GM18502 (cell line): ENCODE measurements at regions not wholly inside any gene's neighbourhood (a gene's known extent, or its start where the extent isn't known, plus 50 kb on each side); places are given as distances from the start of the nearest gene placed in this dataset.
"Not testable (repeated sequence)": the region's sequence is repeated elsewhere in the genome, so short reads cannot be mapped to it uniquely, and the experiment has no call there.

Experiments used
- ATAC-seq: cut with Tn5 transposase; IDR thresholded peaks from one replicate; pipeline ENCODE4 v1.9.1; 2021; ENCODE audit warnings: mild to moderate bottlenecking; ENCODE audit not compliant: unreplicated experiment, poor library complexity

GRCh38 chr3:177606891-177607290 lies 409.6 kb upstream of the TBL1XR1 start:
- no peak for ATAC-seq

- no peak for ATAC-seq
Observed at GRCh38 chr3:177607589-177607988, 410.3 kb upstream of the TBL1XR1 start.

DNA sequence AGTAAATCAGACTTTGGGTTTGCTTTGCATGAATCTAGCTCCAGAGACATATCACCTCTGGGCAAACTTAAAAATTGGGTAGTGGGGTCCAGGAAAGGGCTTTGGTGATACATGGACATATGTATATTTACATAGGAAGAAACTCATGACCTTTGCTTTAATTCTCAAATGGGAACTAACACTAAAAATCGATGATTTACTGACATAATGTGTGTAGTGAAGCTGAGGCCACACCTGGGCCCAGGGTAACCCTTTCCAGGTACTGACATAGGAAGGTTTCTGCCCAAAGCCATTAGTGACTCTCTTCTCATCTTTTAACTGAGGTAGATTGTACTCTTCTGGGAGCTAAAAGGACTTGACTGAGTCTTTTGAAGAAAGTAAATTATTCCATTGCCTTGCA lies 411.2 kb upstream of the TBL1XR1 start:
- no peak for ATAC-seq

GRCh38 chr3:177609613-177610012 lies 412.3 kb upstream of the TBL1XR1 start:
- ATAC-seq, result no peak

DNA sequence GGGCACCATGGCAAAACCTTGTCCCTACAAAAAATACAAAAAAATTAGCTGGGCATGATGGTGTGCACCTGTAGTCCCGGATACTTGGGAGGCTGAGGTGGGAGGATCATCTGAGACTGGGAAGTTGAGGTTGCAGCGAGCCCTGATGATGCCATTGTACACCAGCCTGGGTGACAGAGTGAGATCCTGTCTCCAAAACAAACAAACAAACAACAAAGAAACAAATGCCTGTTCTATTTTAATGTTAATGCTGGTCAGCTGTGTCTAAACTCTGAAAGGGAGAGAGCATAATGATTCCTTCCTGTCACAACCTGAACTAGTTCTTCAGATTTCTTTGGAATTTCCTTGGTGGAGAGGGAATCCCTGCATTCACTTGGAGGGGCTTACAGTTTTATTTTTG lies 413.0 kb upstream of the TBL1XR1 start:
- ATAC-seq, result no peak

GRCh38 chr3:177610686-177611633 lies 413.7 kb upstream of the TBL1XR1 start:
- no peak for ATAC-seq

DNA sequence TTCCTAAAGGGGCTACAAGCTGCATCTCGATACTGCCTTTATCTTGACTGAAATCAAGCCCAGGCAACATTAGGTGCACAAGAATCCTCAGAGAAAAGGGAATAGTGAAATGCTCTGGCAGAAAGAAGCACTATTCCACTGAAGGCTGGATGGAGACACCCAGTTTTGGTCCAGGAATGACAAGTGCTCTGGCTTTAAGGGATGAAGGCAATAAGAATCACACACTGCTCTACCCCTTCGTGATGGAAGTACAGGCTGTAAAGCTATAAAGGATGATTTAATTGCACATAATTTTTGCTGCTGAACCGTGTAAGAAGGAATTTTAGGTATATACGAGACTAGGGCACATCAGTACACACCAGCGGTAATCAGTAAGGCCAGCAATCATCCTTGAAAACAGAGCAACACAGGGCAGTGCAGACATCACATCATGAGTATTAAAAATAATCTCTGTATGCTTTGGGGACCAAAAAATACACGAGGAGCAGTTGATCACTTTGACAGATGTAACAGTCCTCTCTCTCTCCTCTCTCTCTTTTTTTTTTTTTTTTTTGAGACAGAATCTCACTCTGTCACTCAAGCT lies 414.6 kb upstream of the TBL1XR1 start:
- ATAC-seq, result no peak

- no peak for ATAC-seq
Observed at GRCh38 chr3:177613901-177614300, 416.6 kb upstream of the TBL1XR1 start.

DNA sequence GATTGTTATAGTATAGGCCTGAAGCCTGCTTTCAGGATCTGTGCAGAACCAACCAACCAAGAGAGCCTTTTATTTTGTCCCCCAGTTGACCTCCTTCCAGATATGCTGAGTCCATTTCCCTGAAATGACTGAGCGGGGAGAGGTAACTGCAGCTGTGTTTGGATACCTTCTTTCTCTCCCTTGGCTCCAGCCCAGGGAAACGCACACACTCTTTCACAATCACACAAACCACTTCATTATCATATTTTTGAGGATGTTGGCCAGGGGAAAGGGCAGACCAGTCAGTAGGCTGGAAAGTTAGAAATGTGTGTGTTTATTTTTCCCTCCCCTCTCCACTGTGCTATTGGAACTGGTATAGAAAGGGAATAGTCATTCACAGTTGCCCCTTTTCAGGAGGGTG lies 417.7 kb upstream of the TBL1XR1 start:
- no peak for ATAC-seq

DNA sequence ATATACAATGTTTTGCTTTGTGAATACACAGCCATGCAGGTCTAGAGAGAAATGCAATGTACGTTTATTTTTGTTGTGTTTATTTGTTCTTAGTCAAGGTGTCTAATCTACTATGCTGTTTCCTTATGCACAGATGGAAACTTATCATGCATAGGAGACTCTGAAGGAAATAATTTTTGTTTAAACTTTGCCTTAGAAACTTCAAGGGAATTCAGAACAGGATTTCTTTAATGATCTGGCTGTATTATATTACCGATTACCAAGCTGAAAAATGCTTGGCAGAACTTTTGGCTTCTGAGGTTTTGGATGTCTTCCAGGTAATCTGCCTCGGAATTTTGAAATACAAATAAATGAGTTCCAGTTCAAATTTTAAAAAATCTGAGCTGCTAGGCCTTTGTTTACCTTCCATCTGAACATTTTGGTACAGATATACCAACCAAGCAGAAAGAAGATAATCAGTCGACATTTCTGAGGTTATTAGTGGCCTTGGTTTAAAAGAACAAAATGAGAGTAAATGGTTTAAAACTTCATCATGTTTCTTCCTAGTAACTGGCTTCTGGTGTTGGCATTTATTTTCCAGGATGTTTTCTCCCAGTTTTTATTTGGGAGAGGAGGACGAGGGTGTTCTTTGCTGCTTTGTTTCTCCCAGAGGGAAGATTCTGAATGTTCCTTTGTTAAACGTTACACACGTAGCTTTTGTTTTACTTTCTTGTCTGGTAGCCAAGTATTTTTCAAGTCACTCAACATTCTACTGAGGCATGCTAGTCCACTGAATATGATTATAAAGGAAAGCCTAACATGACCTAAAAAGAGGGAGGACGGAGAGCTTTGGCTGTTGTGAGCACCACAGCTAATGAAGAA lies 421.8 kb upstream of the TBL1XR1 start:
- no peak for ATAC-seq

DNA sequence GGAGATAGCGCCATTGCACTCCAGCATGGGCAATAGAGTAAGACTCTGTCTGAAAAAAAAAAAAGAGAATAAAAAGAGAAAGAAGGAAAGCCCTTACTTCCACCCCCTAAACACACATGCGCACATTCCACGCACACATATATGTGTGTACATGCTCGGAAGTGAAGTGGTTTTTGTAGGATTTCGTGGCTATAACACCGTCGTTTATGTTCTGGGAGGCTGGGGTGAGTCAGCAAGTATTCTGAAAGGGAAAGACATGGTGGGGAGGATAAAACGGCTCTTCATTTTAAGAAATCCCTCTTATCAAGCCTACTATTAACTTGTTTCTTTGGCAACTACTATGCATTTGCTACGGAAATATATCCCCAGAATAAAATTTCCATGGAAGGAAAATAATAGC lies 422.8 kb upstream of the TBL1XR1 start:
- no peak for ATAC-seq

DNA sequence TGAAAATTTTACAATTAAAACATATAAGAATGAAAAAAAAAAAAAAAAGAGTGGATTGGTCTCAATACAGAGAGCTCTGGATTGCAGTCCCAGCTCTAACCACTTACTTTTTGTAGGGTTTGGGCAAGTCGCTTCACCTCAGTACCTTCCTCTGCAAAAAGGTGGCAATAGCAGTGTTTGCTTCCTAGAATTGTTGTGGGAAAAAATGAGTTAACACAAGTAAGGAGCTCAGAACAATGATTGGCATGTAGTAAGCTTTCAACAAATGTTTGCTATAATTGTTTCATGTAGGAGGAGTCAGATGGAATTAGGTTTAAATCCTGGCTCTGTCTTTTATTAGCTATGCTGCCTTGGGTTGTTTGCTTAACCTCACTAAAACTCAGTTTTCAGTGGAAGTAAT lies 425.2 kb upstream of the TBL1XR1 start:
- no peak for ATAC-seq

GRCh38 chr3:177622982-177623617 lies 425.8 kb upstream of the TBL1XR1 start:
- no peak for ATAC-seq

DNA sequence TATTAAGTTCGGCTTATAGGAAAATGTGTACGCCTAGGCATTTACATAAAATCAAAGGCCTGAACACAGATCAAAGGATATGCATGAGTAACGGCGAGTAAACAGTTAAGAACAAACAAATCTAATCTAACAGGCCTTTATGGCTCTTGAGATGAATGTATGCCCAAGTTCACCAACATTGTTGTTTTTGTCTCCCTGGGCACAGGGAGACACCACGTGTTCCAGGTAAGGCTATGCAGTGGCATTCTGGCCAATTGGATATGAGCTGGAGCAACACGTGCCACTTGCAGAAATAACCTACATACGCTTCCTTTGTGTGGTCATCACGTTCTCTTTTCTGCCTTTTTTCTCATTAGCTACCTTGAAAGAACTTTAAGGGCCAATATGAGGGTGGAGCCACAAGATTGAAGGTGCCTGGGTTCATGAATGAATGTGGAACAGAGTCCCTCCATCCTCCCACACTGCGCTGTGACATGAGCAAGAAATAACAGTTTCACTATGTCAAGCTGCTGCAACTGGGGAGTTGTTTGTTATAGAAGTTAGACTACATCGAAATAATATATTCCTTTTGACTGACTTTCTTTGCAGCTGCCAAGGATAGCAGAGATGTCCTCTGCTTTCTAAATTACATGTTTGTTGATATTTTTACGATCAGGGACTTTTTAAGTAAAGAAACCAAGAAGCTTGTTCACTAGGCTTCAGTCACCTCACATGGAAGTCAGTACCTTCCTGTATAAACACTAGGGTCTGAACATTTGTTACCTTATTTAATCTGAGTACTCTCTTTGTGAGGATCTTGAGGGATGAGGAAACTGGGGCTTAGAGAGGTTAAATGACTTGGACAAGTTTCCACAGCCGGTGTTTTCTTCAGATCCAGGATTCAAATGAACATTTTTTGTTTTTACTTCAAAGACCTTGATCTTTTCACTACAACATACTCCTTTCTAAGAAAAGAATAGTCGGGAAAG lies 427.5 kb upstream of the TBL1XR1 start:
- peak; percentile 53 for ATAC-seq

DNA sequence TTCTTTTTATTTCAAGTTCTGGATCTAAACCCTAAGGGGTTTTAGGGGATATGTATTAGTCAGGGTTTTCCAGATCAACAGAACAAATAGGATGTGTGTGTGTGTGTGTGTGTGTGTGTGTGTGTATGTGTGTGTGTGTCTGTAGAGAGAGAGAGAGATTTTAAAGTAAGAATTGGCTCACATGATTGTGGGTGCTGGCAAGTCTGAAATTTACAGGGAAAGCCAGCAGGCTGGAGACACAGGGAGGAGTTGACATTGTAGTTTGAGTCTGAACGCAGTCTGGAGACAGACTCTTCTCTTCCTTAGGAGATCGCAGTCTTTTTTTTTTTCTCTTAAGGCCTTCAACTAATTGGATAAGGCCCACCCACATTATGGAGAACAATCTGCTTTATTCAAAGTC lies 428.8 kb upstream of the TBL1XR1 start:
- ATAC-seq, result no peak

- ATAC-seq, result not testable (repeated sequence)
Observed at GRCh38 chr3:177628095-177628719, 430.9 kb upstream of the TBL1XR1 start.

DNA sequence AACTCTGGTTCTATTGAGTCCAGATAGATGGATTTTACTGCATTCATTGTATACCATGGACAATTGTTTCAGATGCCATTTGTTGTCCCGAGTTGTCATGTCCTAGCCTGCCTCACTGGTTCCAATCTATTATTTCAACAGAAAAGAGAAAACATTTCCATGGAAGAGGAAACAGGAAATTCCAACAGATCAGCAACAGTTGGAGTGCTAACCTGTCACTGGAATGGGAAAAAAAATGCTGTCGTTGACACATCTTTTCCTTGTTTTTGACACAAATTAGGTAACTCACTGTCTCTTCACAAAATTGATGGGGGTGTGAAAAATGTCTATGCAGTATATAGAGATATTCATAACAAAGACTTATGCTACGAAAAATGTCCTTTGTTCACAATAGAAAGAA lies 432.0 kb upstream of the TBL1XR1 start:
- no peak for ATAC-seq

DNA sequence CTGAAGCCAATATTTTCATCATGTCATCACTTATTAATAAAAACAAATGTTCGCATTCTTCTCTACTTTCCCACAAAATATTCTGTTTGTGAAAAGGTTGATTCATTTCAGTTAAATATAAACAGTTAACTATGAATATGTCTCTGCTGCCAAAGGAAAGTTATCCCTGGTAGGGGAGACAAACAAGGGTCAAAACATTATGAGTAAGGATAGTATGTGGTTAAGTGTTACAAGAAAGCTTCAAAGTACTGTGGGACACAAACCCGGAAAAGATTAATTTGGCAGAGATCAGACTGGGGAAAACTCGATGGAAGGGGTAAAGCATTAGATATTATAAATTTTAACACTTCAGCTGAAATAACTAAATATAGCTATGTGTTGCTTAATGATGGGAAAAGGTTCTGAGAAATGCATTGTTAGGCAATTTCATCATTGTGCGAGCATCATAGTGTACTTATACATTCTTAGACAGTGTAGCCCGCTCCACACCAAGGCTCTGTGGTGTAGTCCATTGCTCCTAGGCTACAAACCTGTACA lies 436.5 kb upstream of the TBL1XR1 start:
- no peak for ATAC-seq
